ENCODE measurements at regions not wholly inside any gene's neighbourhood (a gene's known extent, or its start where the extent isn't known, plus 50 kb on each side); places are given as distances from the start of the nearest gene placed in this dataset.

DNA sequence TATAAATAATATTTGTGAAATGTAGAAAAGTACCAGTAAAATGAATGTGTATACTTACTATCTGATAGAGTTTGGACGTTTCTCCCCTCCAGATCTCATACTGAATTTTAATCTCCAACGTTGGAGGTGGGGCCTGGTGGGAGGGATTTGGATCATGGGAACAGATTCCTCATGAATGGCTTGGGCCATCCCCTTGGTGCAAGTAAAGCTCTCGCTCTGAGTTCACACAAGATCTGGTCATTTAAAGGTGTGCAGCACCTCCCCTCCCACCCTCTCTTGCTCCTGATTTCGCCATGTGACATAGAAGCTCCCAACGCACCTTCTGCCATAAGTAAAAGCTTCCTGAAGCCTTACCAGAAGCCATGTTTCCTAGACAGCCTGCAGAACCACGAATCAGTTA lies 219.0 kb downstream of the HACE1 start:
- ChIA-PET POLR2A (no interaction called here), CTCF (ENCODE audit: low intra/inter-chr PET ratio, low total read pairs) (no interaction called here)
- in situ Hi-C loops (cut with HindIII; ENCODE audit: extremely low pct_ligation_motif_present, low pct_unique_long_range_greater_than_20kb): no loop called here
- Histone ChIP-seq H3K9ac (ENCODE audit: insufficient read depth, low read depth, low read length) (no peak overlapping the region), H3K27me3 (ENCODE audit: control insufficient read depth in 1 of 2, insufficient read depth in 2 of 2, low read length in 2 of 2) (no peaks in the 10 kb centered on the region), H3K4me3 (replicated peaks in 1 of 3; ENCODE audit: insufficient read depth in 1 of 3, low read depth in 2 of 3, low read length in 3 of 3) (no peak overlapping the region), H3K79me2 (ENCODE audit: insufficient read depth, low read length) (no peaks in the 10 kb centered on the region), H3K4me1 (ENCODE audit: insufficient read depth, low read length) (no peaks in the 10 kb centered on the region), H3K36me3 (replicated peaks in 1 of 2; ENCODE audit: control insufficient read depth in 1 of 2, insufficient read depth in 2 of 2, low read length in 2 of 2) (no peaks in the 10 kb centered on the region), H3K9me3 (ENCODE audit: low read length) (no peaks in the 10 kb centered on the region), H3K4me2 (ENCODE audit: low read depth, low read length) (no peak overlapping the region), H2AFZ (ENCODE audit: low read length) (no peak overlapping the region), H4K20me1 (ENCODE audit: insufficient read depth, low read length) (no peaks in the 10 kb centered on the region), H3K27ac (ENCODE audit: extremely low read length, insufficient read depth, low read length) (no peak overlapping the region)
- DNase-seq (ENCODE audit: low spot score) (no peak), ATAC-seq (no peak), FAIRE-seq (no peak)
- intact Hi-C loops (cut with micrococcal nuclease; ENCODE audit: unreplicated experiment): no loop called here
- no TSS peak for BruUV-seq (replicated peaks)
- TF ChIP-seq SUZ12 (IDR thresholded peaks at IDR 0.05; ENCODE audit: low read depth, low read length) (no peak), ZBTB3 (CRISPR knock-in tag; IDR thresholded peaks at IDR 0.05; ENCODE audit: borderline replicate concordance, low read depth) (no peak), ZMYM3 (CRISPR knock-in tag; IDR thresholded peaks at IDR 0.05) (no peak)
- WGBS (ENCODE audit: low lambda C conversion rate): 5% methylated on average over 6 of the region's 6 CpGs

DNA sequence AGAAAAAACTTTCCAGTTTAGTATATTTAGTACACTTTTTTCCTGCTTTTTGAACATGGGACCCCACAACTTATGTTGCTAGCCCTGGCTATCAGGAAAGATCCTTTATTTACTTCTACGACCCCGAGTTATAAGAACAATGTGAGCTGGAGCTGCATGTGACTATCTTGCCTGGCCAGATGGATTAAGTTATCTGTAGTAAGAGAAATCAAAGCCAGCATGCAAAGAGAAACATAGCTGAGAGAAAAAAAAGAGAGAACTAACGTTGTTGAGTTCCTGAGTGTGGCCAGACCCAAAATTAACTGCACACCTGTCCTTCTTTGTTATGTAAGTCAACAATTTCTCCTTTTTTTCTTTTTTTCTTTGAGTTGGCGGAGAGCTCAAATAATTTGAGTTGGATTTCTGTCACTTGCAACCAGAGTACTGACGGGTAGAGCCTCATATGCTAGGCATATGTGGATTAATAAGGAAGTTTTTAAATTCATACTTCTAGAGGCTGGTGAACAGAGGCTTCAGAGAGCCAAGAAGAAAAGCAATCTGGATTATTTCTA lies 219.5 kb downstream of the HACE1 start:
- Histone ChIP-seq H3K4me1 (ENCODE audit: insufficient read depth, low read length) (no peaks in the 10 kb centered on the region), H3K27ac (ENCODE audit: extremely low read length, insufficient read depth, low read length) (no peak overlapping the region), H4K20me1 (ENCODE audit: insufficient read depth, low read length) (no peaks in the 10 kb centered on the region), H3K36me3 (replicated peaks in 1 of 2; ENCODE audit: control insufficient read depth in 1 of 2, insufficient read depth in 2 of 2, low read length in 2 of 2) (no peaks in the 10 kb centered on the region), H3K9me3 (ENCODE audit: low read length) (no peaks in the 10 kb centered on the region), H3K9ac (ENCODE audit: insufficient read depth, low read depth, low read length) (no peak overlapping the region), H3K4me3 (replicated peaks in 1 of 3; ENCODE audit: insufficient read depth in 1 of 3, low read depth in 2 of 3, low read length in 3 of 3) (no peak overlapping the region), H2AFZ (ENCODE audit: low read length) (no peak overlapping the region), H3K4me2 (ENCODE audit: low read depth, low read length) (no peak overlapping the region), H3K79me2 (ENCODE audit: insufficient read depth, low read length) (no peaks in the 10 kb centered on the region), H3K27me3 (ENCODE audit: control insufficient read depth in 1 of 2, insufficient read depth in 2 of 2, low read length in 2 of 2) (no peaks in the 10 kb centered on the region)
- intact Hi-C loops (cut with micrococcal nuclease; ENCODE audit: unreplicated experiment): no loop called here
- in situ Hi-C loops (cut with HindIII; ENCODE audit: extremely low pct_ligation_motif_present, low pct_unique_long_range_greater_than_20kb): no loop called here
- POLR2A ChIA-PET: no interaction called here
- ATAC-seq (no peak), FAIRE-seq (no peak), DNase-seq (ENCODE audit: low spot score) (no peak)
- no TSS peak for BruUV-seq (replicated peaks)
- 13% methylated on average over 5 of the region's 5 CpGs for WGBS (ENCODE audit: low lambda C conversion rate)
- CTCF ChIA-PET (ENCODE audit: low intra/inter-chr PET ratio, low total read pairs): no interaction called here
- TF ChIP-seq ZNF234 (CRISPR knock-in tag; conservative IDR thresholded peaks at IDR 0.05): no peak
- TF ChIP-seq RORA (CRISPR knock-in tag; IDR thresholded peaks at IDR 0.05): no peak
- TF ChIP-seq ZSCAN20 (CRISPR knock-in tag; IDR thresholded peaks at IDR 0.05; ENCODE audit: borderline replicate concordance): no peak
- no peak for TF ChIP-seq ZNF737 (CRISPR knock-in tag; IDR thresholded peaks at IDR 0.05; ENCODE audit: borderline replicate concordance)
- no peak for TF ChIP-seq ZNF674 (CRISPR knock-in tag; IDR thresholded peaks at IDR 0.05; ENCODE audit: low read depth)
- no peak for TF ChIP-seq FOXA3 (CRISPR knock-in tag; IDR thresholded peaks at IDR 0.05)
- TF ChIP-seq SRSF9 (IDR thresholded peaks at IDR 0.05; ENCODE audit: borderline replicate concordance, insufficient read depth, low read depth, low read length, poor library complexity, severe bottlenecking): no peak
- no peak for TF ChIP-seq MAZ (IDR thresholded peaks at IDR 0.05; ENCODE audit: borderline replicate concordance, low read depth, low read length)
- no peak for TF ChIP-seq MAZ (CRISPR knock-in tag; IDR thresholded peaks at IDR 0.05; ENCODE audit: low read depth)
- TF ChIP-seq, protein P1, sequence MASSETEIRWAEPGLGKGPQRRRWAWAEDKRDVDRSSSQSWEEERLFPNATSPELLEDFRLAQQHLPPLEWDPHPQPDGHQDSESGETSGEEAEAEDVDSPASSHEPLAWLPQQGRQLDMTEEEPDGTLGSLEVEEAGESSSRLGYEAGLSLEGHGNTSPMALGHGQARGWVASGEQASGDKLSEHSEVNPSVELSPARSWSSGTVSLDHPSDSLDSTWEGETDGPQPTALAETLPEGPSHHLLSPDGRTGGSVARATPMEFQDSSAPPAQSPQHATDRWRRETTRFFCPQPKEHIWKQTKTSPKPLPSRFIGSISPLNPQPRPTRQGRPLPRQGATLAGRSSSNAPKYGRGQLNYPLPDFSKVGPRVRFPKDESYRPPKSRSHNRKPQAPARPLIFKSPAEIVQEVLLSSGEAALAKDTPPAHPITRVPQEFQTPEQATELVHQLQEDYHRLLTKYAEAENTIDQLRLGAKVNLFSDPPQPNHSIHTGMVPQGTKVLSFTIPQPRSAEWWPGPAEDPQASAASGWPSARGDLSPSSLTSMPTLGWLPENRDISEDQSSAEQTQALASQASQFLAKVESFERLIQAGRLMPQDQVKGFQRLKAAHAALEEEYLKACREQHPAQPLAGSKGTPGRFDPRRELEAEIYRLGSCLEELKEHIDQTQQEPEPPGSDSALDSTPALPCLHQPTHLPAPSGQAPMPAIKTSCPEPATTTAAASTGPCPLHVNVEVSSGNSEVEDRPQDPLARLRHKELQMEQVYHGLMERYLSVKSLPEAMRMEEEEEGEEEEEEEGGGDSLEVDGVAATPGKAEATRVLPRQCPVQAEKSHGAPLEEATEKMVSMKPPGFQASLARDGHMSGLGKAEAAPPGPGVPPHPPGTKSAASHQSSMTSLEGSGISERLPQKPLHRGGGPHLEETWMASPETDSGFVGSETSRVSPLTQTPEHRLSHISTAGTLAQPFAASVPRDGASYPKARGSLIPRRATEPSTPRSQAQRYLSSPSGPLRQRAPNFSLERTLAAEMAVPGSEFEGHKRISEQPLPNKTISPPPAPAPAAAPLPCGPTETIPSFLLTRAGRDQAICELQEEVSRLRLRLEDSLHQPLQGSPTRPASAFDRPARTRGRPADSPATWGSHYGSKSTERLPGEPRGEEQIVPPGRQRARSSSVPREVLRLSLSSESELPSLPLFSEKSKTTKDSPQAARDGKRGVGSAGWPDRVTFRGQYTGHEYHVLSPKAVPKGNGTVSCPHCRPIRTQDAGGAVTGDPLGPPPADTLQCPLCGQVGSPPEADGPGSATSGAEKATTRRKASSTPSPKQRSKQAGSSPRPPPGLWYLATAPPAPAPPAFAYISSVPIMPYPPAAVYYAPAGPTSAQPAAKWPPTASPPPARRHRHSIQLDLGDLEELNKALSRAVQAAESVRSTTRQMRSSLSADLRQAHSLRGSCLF (CRISPR knock-in tag; IDR thresholded peaks at IDR 0.05; ENCODE audit: borderline replicate concordance): no peak
- no peak for TF ChIP-seq MEIS2 (CRISPR knock-in tag; IDR thresholded peaks at IDR 0.05)
- no peak for TF ChIP-seq ZNF30 (CRISPR knock-in tag; IDR thresholded peaks at IDR 0.05)
- TF ChIP-seq ZNF747 (CRISPR knock-in tag; IDR thresholded peaks at IDR 0.05; ENCODE audit: borderline replicate concordance): no peak

Measured in HepG2 (cell line).